T-cell (primary cell): ENCODE measurements at regions not wholly inside any gene's neighbourhood (a gene's known extent, or its start where the extent isn't known, plus 50 kb on each side); places are given as distances from the start of the nearest gene placed in this dataset.

Experiments
- ATAC-seq, 4 experiments: fragments of 200-7000 bp in 3 of 4; fragments of 150-1000 bp in 1 of 4; cut with Tn5 transposase; replicated peaks in 1 of 4; 1 replicate in 3 of 4; 2 replicates in 1 of 4; pipeline ENCODE4 v1.10.0; 2021; ENCODE audit warnings: moderate library complexity in 3 of 4, mild to moderate bottlenecking in 2 of 4, moderate number of reproducible peaks in 1 of 4
- CTCF ChIA-PET, 2 donors: fragments of 300-600 bp; sonication (Branson Sonifier 250); formaldehyde crosslinking; loops; one replicate each; lab custom pipeline; 2022; ENCODE audit warnings: antibody characterized with exemption in 2 of 2; lab: Charles Lee
- POLR2A ChIA-PET, 2 donors: fragments of 300-600 bp; sonication (Branson Sonifier 250); formaldehyde crosslinking; loops; one replicate each; lab custom pipeline; 2022; ENCODE audit warnings: antibody characterized with exemption in 2 of 2; lab: Charles Lee
- DNase-seq, 35 experiments: peaks; one replicate each; pipeline versions ENCODE4 v3.0.0 to v3.0.0-alpha.2; 2013 to 2023
- H3K27ac ChIP-seq: one replicate; pipeline ENCODE4 v1.5.1; 2013; ENCODE audit warnings: low read length
- H3K27me3 ChIP-seq, 2 experiments: replicated peaks in 1 of 2; 1 replicate in 1 of 2; 2 replicates in 1 of 2; pipeline versions ENCODE4 v1.6.1 to v1.7.0; 2013; ENCODE audit warnings: low read length in 1 of 2, mixed read lengths in 1 of 2; ENCODE audit not compliant: control insufficient read depth in 2 of 2, insufficient read depth in 2 of 2; ENCODE audit errors: extremely low read depth in 1 of 2
- H3K36me3 ChIP-seq, 2 donors: 1 replicate in 1 of 2; 2 replicates in 1 of 2; pipeline versions ENCODE4 v1.6.1 to v1.7.0; 2013; ENCODE audit warnings: low read length in 1 of 2; ENCODE audit not compliant: control insufficient read depth in 2 of 2, insufficient read depth in 1 of 2; ENCODE audit errors: extremely low read depth in 1 of 2
- H3K4me1 ChIP-seq, 2 experiments: 1 replicate in 1 of 2; 2 replicates in 1 of 2; pipeline versions ENCODE4 v1.6.1 to v1.7.0; 2013; ENCODE audit warnings: low read length in 2 of 2, mixed read lengths in 1 of 2; ENCODE audit not compliant: insufficient read depth in 2 of 2, control insufficient read depth in 1 of 2; ENCODE audit errors: extremely low read depth in 1 of 2
- H3K4me3 ChIP-seq, 2 donors: 1 replicate in 1 of 2; 2 replicates in 1 of 2; pipeline versions ENCODE4 v1.5.1 to v1.7.0; 2013; ENCODE audit warnings: mild to moderate bottlenecking in 2 of 2, low read length in 1 of 2, moderate library complexity in 1 of 2; ENCODE audit not compliant: control insufficient read depth in 1 of 2; ENCODE audit errors: extremely low read depth in 1 of 2
- H3K9me3 ChIP-seq: 2 replicates; pipeline ENCODE4 v1.7.0; 2013
- H3K27ac Mint-ChIP-seq, 2 donors: one replicate each; pipeline ENCODE4 v1.8.0; 2020 to 2021; ENCODE audit warnings: mild to moderate bottlenecking in 2 of 2, mixed read lengths in 2 of 2
- H3K27me3 Mint-ChIP-seq, 2 donors: one replicate each; pipeline ENCODE4 v1.8.0; 2021 to 2022; ENCODE audit warnings: mixed read lengths in 2 of 2
- H3K36me3 Mint-ChIP-seq: one replicate; pipeline ENCODE4 v1.8.0; 2021; ENCODE audit warnings: mixed read lengths
- H3K4me1 Mint-ChIP-seq, 3 donors: one replicate each; pipeline ENCODE4 v1.8.0; 2020 to 2022; ENCODE audit warnings: mixed read lengths in 3 of 3, mild to moderate bottlenecking in 1 of 3
- H3K4me3 Mint-ChIP-seq, 3 donors: one replicate each; pipeline ENCODE4 v1.8.0; 2020 to 2022; ENCODE audit warnings: mild to moderate bottlenecking in 3 of 3, mixed read lengths in 3 of 3, moderate library complexity in 3 of 3
- H3K9me3 Mint-ChIP-seq, 3 donors: one replicate each; pipeline ENCODE4 v1.8.0; 2020 to 2022; ENCODE audit warnings: mixed read lengths in 3 of 3
- WGBS: methylation state at CpG from one replicate; pipeline ENCODE4 v1.1.5; 2013; ENCODE audit warnings: missing lambda C conversion rate; ENCODE audit not compliant: insufficient coverage; 5-methylcytosine and 5-hydroxymethylcytosine counted together

- no peaks in the 10 kb centered on the region for H3K9me3 ChIP-seq
- H3K27ac ChIP-seq, result no peak overlapping the region
- H3K27me3 Mint-ChIP-seq, result no peaks in the 10 kb centered on the region
- POLR2A ChIA-PET, result no interaction called here
- no peak overlapping the region for H3K27ac Mint-ChIP-seq
- H3K36me3 ChIP-seq, result no peaks in the 10 kb centered on the region
- CTCF ChIA-PET, result no interaction called here
- H3K4me3 Mint-ChIP-seq, result no peak overlapping the region
- DNase-seq (peak in 1 of 35 experiments; percentile 9), ATAC-seq (peak in 1 of 4 experiments; percentile 29)
- peaks cover 12 to 16% (median 14%) of the 10 kb centered on the region in 3 donors for H3K4me1 Mint-ChIP-seq
- H3K36me3 Mint-ChIP-seq, result no peaks in the 10 kb centered on the region
- no peaks in the 10 kb centered on the region for H3K27me3 ChIP-seq
- H3K4me1 ChIP-seq, result peaks cover 0 to 20% of the 10 kb centered on the region in 2 experiments
- no peak overlapping the region for H3K4me3 ChIP-seq
- no peaks in the 10 kb centered on the region for H3K9me3 Mint-ChIP-seq
- WGBS, result 25% methylated on average over 3 of the region's 3 CpGs
Observed at GRCh38 chr4:71261633-71262121, 77.1 kb upstream of the SLC4A4 start.

DNA sequence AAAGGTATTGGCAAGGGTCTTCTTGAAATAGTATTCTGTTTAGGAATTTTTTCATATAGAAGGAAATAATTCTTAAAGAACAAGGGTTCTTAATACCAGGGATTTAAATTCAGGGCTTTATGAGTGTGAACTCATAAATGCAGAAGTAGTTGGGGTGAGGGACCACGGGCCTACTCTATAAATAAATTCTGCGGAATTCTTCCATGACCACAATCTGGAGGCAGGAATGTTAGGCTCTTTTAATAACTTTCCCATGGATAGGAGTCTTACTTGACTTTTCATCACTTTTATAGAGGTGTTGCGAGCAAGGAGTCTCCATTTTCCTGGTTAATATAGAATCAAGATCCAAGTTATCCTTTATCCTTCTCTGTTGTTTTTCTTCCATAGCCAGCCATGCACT lies 76.7 kb upstream of the SLC4A4 start:
- ATAC-seq (no peak), DNase-seq (no peak)
- ChIA-PET POLR2A (no interaction called here), CTCF (no interaction called here)
- H3K9me3 ChIP-seq, result no peaks in the 10 kb centered on the region
- H3K36me3 Mint-ChIP-seq, result no peaks in the 10 kb centered on the region
- H3K27me3 Mint-ChIP-seq, result no peaks in the 10 kb centered on the region
- no peak overlapping the region for H3K27ac ChIP-seq
- no CpG with 5 or more reads among the region's 3 CpGs for WGBS
- no peaks in the 10 kb centered on the region for H3K9me3 Mint-ChIP-seq
- H3K4me1 Mint-ChIP-seq, result peaks cover 13 to 18% (median 16%) of the 10 kb centered on the region in 3 donors
- H3K4me3 ChIP-seq, result no peak overlapping the region
- H3K27ac Mint-ChIP-seq, result no peak overlapping the region
- H3K27me3 ChIP-seq, result no peaks in the 10 kb centered on the region
- H3K36me3 ChIP-seq, result no peaks in the 10 kb centered on the region
- H3K4me3 Mint-ChIP-seq, result no peak overlapping the region
- peaks cover 0 to 20% of the 10 kb centered on the region in 2 experiments for H3K4me1 ChIP-seq

DNA sequence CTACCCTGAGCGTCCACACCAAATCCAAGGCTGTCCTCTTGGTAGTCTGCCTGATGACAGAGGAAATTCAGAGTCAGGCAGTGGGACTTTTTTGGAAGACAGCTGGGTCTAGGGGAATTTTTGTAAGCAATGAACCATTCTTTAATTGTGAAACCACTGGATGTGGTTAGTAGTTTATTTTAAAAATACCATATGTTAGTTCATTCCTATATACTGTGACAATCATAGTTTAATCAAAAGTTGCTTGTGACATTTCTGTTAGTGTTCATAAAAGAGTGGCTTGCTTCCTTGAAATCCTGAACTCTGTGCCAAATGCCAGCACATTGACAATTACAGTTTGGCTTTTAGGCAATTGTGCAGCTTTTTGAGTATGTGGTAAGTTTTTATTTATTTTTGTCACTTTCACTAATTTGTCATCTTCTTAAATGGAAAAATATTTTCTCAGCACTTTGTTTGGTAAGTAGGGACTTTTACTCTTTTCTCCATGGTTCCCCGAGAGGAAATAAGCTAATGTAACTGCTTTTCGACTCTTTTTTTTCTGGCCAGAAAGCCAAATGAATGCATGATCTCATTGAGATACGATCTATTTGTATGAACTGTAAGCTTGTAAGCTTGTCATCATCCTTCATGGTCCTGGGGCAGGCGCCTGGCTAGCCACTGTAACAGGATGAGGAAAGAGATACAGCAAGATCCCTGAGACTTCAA lies 72.6 kb upstream of the SLC4A4 start:
- no peak for ATAC-seq
- no peak overlapping the region for H3K4me3 Mint-ChIP-seq
- Histone ChIP-seq H3K27ac (no peak overlapping the region), H3K27me3 (no peaks in the 10 kb centered on the region), H3K36me3 (no peaks in the 10 kb centered on the region), H3K4me3 (no peak overlapping the region), H3K4me1 (peaks cover 0 to 15% of the 10 kb centered on the region in 2 experiments), H3K9me3 (no peaks in the 10 kb centered on the region)
- CTCF ChIA-PET, result interaction anchor here in 1 of 2 donors (0.5 to 1.1 kb wide), 2 partner anchors 9 to 1858 kb away, joined by 3 to 6 read pairs; no protein-coding TSS in a partner anchor
- no peaks in the 10 kb centered on the region for H3K36me3 Mint-ChIP-seq
- no peak for DNase-seq
- POLR2A ChIA-PET, result no interaction called here
- peaks cover 13 to 18% (median 14%) of the 10 kb centered on the region in 3 donors for H3K4me1 Mint-ChIP-seq
- peaks cover 0 to 4% of the 10 kb centered on the region in 2 donors for H3K27me3 Mint-ChIP-seq
- WGBS, result 86% methylated on average over 1 of the region's 5 CpGs
- H3K9me3 Mint-ChIP-seq, result no peaks in the 10 kb centered on the region
- H3K27ac Mint-ChIP-seq, result no peak overlapping the region

DNA sequence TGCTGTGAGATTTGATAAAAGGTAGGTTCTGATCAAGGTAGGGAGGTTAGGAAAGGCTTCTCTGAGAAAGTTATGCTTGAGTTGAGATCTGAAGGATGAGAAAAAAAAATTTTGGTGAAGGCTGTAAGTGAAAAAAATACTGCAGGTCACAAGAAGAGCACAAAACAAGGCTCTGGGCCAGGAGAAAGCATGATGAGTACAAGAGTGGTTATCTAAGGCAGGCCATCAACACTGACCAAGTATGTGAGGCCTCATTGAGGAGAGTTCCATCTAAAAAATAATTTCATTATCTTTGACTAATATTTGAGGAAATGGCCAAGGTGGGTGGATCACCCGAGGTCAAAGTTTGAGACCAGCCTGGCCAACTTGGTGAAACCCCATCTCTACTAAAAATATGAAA lies 71.6 kb upstream of the SLC4A4 start:
- no peaks in the 10 kb centered on the region for H3K9me3 Mint-ChIP-seq
- Histone ChIP-seq H3K36me3 (no peaks in the 10 kb centered on the region), H3K4me3 (no peak overlapping the region), H3K4me1 (peaks cover 0 to 5% of the 10 kb centered on the region in 2 experiments), H3K9me3 (no peaks in the 10 kb centered on the region), H3K27ac (no peak overlapping the region), H3K27me3 (no peaks in the 10 kb centered on the region)
- peaks cover 0 to 4% of the 10 kb centered on the region in 2 donors for H3K27me3 Mint-ChIP-seq
- ATAC-seq (no peak), DNase-seq (no peak)
- ChIA-PET CTCF (no interaction called here), POLR2A (interaction anchor here (0.7 kb wide), 2 partner anchors 18 to 759 kb away, joined by 10 to 12 read pairs; no protein-coding TSS in a partner anchor)
- H3K4me3 Mint-ChIP-seq, result no peak overlapping the region
- H3K36me3 Mint-ChIP-seq, result no peaks in the 10 kb centered on the region
- H3K4me1 Mint-ChIP-seq, result peaks cover 3 to 10% (median 7%) of the 10 kb centered on the region in 3 donors
- no CpG with 5 or more reads among the region's 1 CpG for WGBS
- no peak overlapping the region for H3K27ac Mint-ChIP-seq

- ChIA-PET POLR2A (no interaction called here), CTCF (interaction anchor here (0.6 to 1.0 kb wide), 6 partner anchors 12 to 447 kb away, joined by 4 to 6 read pairs (median 4); no protein-coding TSS in a partner anchor)
- 100% methylated on average over 1 of the region's 4 CpGs for WGBS
- no peak overlapping the region for H3K4me3 Mint-ChIP-seq
- ATAC-seq, result no peak
- H3K27me3 Mint-ChIP-seq, result peaks cover 0 to 4% of the 10 kb centered on the region in 2 donors
- no peaks in the 10 kb centered on the region for H3K36me3 Mint-ChIP-seq
- Histone ChIP-seq H3K36me3 (no peaks in the 10 kb centered on the region), H3K27me3 (no peaks in the 10 kb centered on the region), H3K4me1 (peaks cover 0 to 3% of the 10 kb centered on the region in 2 experiments), H3K9me3 (no peaks in the 10 kb centered on the region), H3K4me3 (no peak overlapping the region), H3K27ac (no peak overlapping the region)
- H3K4me1 Mint-ChIP-seq, result peaks cover 0 to 6% (median 5%) of the 10 kb centered on the region in 3 donors
- H3K27ac Mint-ChIP-seq, result no peak overlapping the region
- H3K9me3 Mint-ChIP-seq, result no peaks in the 10 kb centered on the region
- DNase-seq, result no peak
Observed at GRCh38 chr4:71268166-71268565, 70.7 kb upstream of the SLC4A4 start.

DNA sequence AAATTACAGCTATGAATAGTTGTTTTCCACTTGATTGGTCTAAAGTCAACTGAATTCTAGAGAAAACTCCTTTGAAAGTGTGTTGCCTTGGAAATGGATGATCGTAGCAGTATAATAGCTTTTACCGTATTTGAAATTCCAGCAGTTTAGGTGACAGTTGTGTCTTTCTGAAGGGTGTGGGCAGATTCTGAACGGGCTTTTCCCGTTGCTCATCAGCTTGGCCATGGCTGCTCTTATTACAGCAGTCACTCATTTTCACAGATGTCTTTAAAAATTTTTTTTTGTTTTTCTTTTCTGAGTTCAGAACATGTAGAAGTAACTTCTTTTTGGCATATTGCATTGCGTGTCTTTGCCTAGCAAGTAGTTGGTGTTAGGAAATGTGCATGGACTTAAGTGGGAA lies 69.6 kb upstream of the SLC4A4 start:
- DNase-seq (no peak), ATAC-seq (no peak)
- ChIA-PET POLR2A (no interaction called here), CTCF (interaction anchor here (0.6 to 2.0 kb wide), 2 partner anchors 9 to 33 kb away, joined by 7 to 8 read pairs; no protein-coding TSS in a partner anchor)
- no peak overlapping the region for H3K4me3 Mint-ChIP-seq
- Histone ChIP-seq H3K27me3 (no peaks in the 10 kb centered on the region), H3K4me1 (peaks cover 0 to 3% of the 10 kb centered on the region in 2 experiments), H3K27ac (no peak overlapping the region), H3K36me3 (no peaks in the 10 kb centered on the region), H3K9me3 (no peaks in the 10 kb centered on the region), H3K4me3 (no peak overlapping the region)
- H3K4me1 Mint-ChIP-seq, result peaks cover 0 to 6% (median 5%) of the 10 kb centered on the region in 3 donors
- H3K27me3 Mint-ChIP-seq, result peaks cover 0 to 4% of the 10 kb centered on the region in 2 donors
- H3K9me3 Mint-ChIP-seq, result no peaks in the 10 kb centered on the region
- H3K36me3 Mint-ChIP-seq, result no peaks in the 10 kb centered on the region
- WGBS, result no CpG with 5 or more reads among the region's 5 CpGs
- no peak overlapping the region for H3K27ac Mint-ChIP-seq
